K562 (cell line): ENCODE measurements at regions not wholly inside any gene's neighbourhood (a gene's known extent, or its start where the extent isn't known, plus 50 kb on each side); places are given as distances from the start of the nearest gene placed in this dataset.

Experiments used
- ADNP ChIP-seq: fragments of 200-800 bp; sonication (Bioruptor generic); IDR thresholded peaks from 2 replicates; pipeline ENCODE4 v1.6.1; 2016; ENCODE audit warnings: missing genetic modification characterization, missing compliant biosample characterization
- ATF3 ChIP-seq, 2 experiments: fragments of 450-650 bp in 1 of 2; sonication (generic) in 1 of 2; formaldehyde crosslinking in 1 of 2; IDR thresholded peaks in 1 of 2; conservative IDR thresholded peaks in 1 of 2; 2 replicates each; pipeline versions ENCODE4 v1.6.1 to v1.8.1; 2016 to 2023; ENCODE audit warnings: mild to moderate bottlenecking in 2 of 2, moderate library complexity in 2 of 2, inconsistent platforms in 1 of 2, missing genetic modification reagents in 1 of 2
- CREM ChIP-seq: IDR thresholded peaks from 2 replicates; pipeline ENCODE4 v1.6.1; 2014; ENCODE audit warnings: antibody characterized with exemption, low read depth
- ETS1 ChIP-seq: conservative IDR thresholded peaks from 2 replicates; pipeline ENCODE4 v1.6.1; 2011; ENCODE audit warnings: low read depth, mild to moderate bottlenecking, low read length; ENCODE audit not compliant: control insufficient read depth
- EWSR1 ChIP-seq: fragments of 450-650 bp; IDR thresholded peaks from 2 replicates; pipeline ENCODE4 v1.6.1; 2018; ENCODE audit warnings: borderline replicate concordance, mild to moderate bottlenecking, low read depth, moderate library complexity; ENCODE audit not compliant: partially characterized antibody
- MEF2A ChIP-seq: IDR thresholded peaks from 2 replicates; pipeline ENCODE4 v1.6.1; 2011; ENCODE audit warnings: low read depth, mild to moderate bottlenecking, low read length, moderate library complexity; ENCODE audit not compliant: control insufficient read depth
- MEIS2 ChIP-seq: fragments of 450-650 bp; IDR thresholded peaks from 2 replicates; pipeline ENCODE4 v1.6.1; 2014; ENCODE audit warnings: mild to moderate bottlenecking; ENCODE audit not compliant: partially characterized antibody
- PHF21A ChIP-seq: fragments of 450-650 bp; IDR thresholded peaks from 2 replicates; pipeline ENCODE4 v1.6.1; 2017; ENCODE audit warnings: low read depth, borderline replicate concordance
- POLR2G ChIP-seq: fragments of 200-400 bp; formaldehyde crosslinking; IDR thresholded peaks from 2 replicates; pipeline ENCODE4 v1.6.1; 2017; ENCODE audit warnings: low read depth, mild to moderate bottlenecking, antibody characterized with exemption, low read length, moderate library complexity
- RBM25 ChIP-seq: fragments of 200-400 bp; formaldehyde crosslinking; IDR thresholded peaks from 2 replicates; pipeline ENCODE4 v1.6.1; 2018; ENCODE audit warnings: low read length, low read depth, moderate library complexity; ENCODE audit not compliant: severe bottlenecking
- SOX6 ChIP-seq: fragments of 450-650 bp; IDR thresholded peaks from 2 replicates; pipeline ENCODE4 v1.6.1; 2014; ENCODE audit warnings: mild to moderate bottlenecking
- SRF ChIP-seq, 2 experiments: fragments of 250-450, 450-650 bp in 1 of 2; sonication (Bioruptor Pico) in 1 of 2; sonication (generic) in 1 of 2; formaldehyde crosslinking; IDR thresholded peaks; 2 replicates each; pipeline versions ENCODE4 v1.5.0 to v1.5.1; 2020 to 2022; ENCODE audit warnings: mild to moderate bottlenecking in 1 of 2, missing genetic modification reagents in 1 of 2
- ZBTB11 ChIP-seq, 3 experiments: fragments of 200-800 bp in 1 of 3; fragments of 250-450 bp in 1 of 3; fragments of 450-650 bp in 1 of 3; sonication (Bioruptor Pico) in 1 of 3; sonication (Bioruptor generic) in 1 of 3; formaldehyde crosslinking in 1 of 3; IDR thresholded peaks; 2 replicates each; pipeline versions ENCODE4 v1.6.1 to v1.8.0; 2016 to 2022; ENCODE audit warnings: mild to moderate bottlenecking in 2 of 3, missing genetic modification characterization in 2 of 3, missing compliant biosample characterization in 1 of 3, moderate library complexity in 1 of 3
- TF ChIP-seq, protein P1 (sequence below): fragments of 250-450 bp; sonication (Bioruptor Pico); IDR thresholded peaks from 2 replicates; pipeline ENCODE4 v1.4.0; 2020; ENCODE audit warnings: mild to moderate bottlenecking, moderate library complexity

- TF ChIP-seq ETS1 (no peak), RBM25 (peak; percentile 85), POLR2G (peak; percentile 63), ADNP (tag) (no peak), PHF21A (no peak), ATF3 (IDR thresholded peaks at IDR 0.05) (peak; percentile 83), ATF3 (CRISPR knock-in tag; conservative IDR thresholded peaks at IDR 0.05) (no peak), MEF2A (peak; percentile 89; the same call in 1 of the 2 replicates), ZBTB11 (CRISPR knock-in tag; IDR thresholded peaks at IDR 0.05) (no peak), SRF (CRISPR knock-in tag; IDR thresholded peaks at IDR 0.05) (no peak), EWSR1 (no peak), CREM (peak; percentile 55; the same call in 1 of the 2 replicates), MEIS2 (peak; percentile 74), SOX6 (no peak)
- TF ChIP-seq, protein P1, sequence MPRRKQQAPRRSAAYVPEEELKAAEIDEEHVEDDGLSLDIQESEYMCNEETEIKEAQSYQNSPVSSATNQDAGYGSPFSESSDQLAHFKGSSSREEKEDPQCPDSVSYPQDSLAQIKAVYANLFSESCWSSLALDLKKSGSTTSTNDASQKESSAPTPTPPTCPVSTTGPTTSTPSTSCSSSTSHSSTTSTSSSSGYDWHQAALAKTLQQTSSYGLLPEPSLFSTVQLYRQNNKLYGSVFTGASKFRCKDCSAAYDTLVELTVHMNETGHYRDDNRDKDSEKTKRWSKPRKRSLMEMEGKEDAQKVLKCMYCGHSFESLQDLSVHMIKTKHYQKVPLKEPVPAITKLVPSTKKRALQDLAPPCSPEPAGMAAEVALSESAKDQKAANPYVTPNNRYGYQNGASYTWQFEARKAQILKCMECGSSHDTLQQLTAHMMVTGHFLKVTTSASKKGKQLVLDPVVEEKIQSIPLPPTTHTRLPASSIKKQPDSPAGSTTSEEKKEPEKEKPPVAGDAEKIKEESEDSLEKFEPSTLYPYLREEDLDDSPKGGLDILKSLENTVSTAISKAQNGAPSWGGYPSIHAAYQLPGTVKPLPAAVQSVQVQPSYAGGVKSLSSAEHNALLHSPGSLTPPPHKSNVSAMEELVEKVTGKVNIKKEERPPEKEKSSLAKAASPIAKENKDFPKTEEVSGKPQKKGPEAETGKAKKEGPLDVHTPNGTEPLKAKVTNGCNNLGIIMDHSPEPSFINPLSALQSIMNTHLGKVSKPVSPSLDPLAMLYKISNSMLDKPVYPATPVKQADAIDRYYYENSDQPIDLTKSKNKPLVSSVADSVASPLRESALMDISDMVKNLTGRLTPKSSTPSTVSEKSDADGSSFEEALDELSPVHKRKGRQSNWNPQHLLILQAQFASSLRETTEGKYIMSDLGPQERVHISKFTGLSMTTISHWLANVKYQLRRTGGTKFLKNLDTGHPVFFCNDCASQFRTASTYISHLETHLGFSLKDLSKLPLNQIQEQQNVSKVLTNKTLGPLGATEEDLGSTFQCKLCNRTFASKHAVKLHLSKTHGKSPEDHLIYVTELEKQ (CRISPR knock-in tag) = no peak
Observed at GRCh38 chr22:27668828-27669797, 132.4 kb downstream of the MN1 start (continued).
